ENCODE measurements at regions not wholly inside any gene's neighbourhood (a gene's known extent, or its start where the extent isn't known, plus 50 kb on each side); places are given as distances from the start of the nearest gene placed in this dataset.

GRCh38 chr2:236644067-236644466 lies 74.4 kb downstream of the ACKR3 start (continued):
- no peak for TF ChIP-seq E4F1 (CRISPR knock-in tag; IDR thresholded peaks at IDR 0.05; ENCODE audit: borderline replicate concordance)
- TF ChIP-seq CBX1 (IDR thresholded peaks at IDR 0.05; ENCODE audit: low read depth), result no peak
- no peak for TF ChIP-seq NFYB (IDR thresholded peaks at IDR 0.05; ENCODE audit: extremely low read depth, insufficient read length)
- no peak for TF ChIP-seq ZNF592 (IDR thresholded peaks at IDR 0.05)
- no peak for TF ChIP-seq NFIX (CRISPR knock-in tag; IDR thresholded peaks at IDR 0.05; ENCODE audit: low read depth)
- TF ChIP-seq VEZF1 (CRISPR knock-in tag; IDR thresholded peaks at IDR 0.05), result no peak
- TF ChIP-seq KLF6 (CRISPR knock-in tag; IDR thresholded peaks at IDR 0.05; ENCODE audit: borderline replicate concordance), result no peak
- TF ChIP-seq ZFP91 (CRISPR knock-in tag; IDR thresholded peaks at IDR 0.05), result no peak
- TF ChIP-seq CCNT2 (IDR thresholded peaks at IDR 0.05; ENCODE audit: borderline replicate concordance, extremely low read depth, insufficient read length, low read depth, low read length), result no peak
- no peak for TF ChIP-seq RFX7 (CRISPR knock-in tag; IDR thresholded peaks at IDR 0.05)

Data from K562 (cell line).